Uterus (tissue), 2 donors: ENCODE measurements at regions not wholly inside any gene's neighbourhood (a gene's known extent, or its start where the extent isn't known, plus 50 kb on each side); places are given as distances from the start of the nearest gene placed in this dataset.

Experiments used
- CTCF ChIP-seq, 4 experiments: fragments of 200-600 bp in 2 of 4; fragments of 450-650 bp in 2 of 4; sonication (generic) in 2 of 4; IDR thresholded peaks; one replicate each; pipeline ENCODE4 v1.5.1; 2016 to 2019; ENCODE audit warnings: antibody characterized with exemption in 4 of 4, mild to moderate bottlenecking in 2 of 4, moderate library complexity in 1 of 4
- POLR2A ChIP-seq, 2 donors: fragments of 450-650 bp; IDR thresholded peaks; one replicate each; pipeline ENCODE4 v1.6.1; 2016; ENCODE audit warnings: antibody characterized with exemption in 2 of 2, mild to moderate bottlenecking in 1 of 2, moderate library complexity in 1 of 2

GRCh38 chr5:174218162-174218561 is 172.7 kb downstream of the NSG2 start:
- no peak for TF ChIP-seq CTCF (IDR thresholded peaks at IDR 0.05)
- no peak for TF ChIP-seq POLR2A (IDR thresholded peaks at IDR 0.05)
